GM21717 (cell line): ENCODE measurements at regions not wholly inside any gene's neighbourhood (a gene's known extent, or its start where the extent isn't known, plus 50 kb on each side); places are given as distances from the start of the nearest gene placed in this dataset.

Experiments
- ATAC-seq: cut with Tn5 transposase; IDR thresholded peaks from one replicate; pipeline ENCODE4 v1.9.1; 2021; ENCODE audit warnings: mild to moderate bottlenecking, moderate library complexity; ENCODE audit not compliant: unreplicated experiment

DNA sequence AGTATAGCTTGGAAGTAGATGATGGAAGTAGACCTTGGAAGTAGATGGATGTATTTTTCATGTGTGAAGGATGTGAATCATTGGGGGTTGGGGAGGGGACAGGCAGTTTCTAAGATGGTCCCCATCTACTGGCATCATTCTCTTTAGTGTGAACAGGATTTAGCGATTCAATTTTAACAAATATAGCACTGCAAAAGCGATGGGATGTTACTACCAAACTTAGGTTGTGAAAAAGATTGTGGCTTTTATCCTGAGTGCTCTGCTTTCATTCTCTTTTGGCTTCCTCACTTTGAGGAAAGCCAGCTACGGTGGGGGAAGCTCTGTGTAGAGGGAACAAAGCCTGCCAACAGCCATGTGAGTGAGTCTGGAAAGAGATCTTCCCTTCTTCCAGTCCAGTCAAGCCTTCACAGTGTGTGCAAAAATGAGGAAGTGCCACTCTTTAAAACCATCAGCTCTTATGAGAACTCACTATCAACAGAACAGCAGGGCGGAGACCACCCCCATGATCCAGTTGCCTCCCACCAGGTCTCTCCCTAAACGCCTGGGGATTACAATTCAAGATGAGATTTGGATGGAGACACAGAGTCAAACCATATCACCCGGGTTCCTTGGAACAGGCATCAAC lies 441.4 kb downstream of the SH3GL2 start:
- no peak for ATAC-seq

DNA sequence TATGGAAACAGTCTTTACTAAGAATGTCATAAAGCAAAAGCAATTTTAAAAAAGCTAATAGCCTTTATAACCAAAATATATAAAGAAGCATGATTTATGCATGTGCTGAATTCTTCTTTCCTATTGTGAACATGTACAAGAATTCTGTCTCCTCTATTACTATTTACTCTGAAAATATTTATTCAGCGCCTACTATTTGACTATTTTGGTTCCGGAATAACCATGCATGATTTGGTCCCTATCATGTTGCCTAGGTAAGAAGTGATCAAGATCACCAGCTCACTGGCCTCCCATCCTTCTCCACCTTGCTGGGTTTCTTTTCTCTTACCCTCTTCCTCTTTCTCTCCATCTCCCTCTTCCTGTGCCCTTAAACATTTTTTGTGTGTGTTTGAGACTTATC lies 443.8 kb downstream of the SH3GL2 start:
- ATAC-seq = no peak

DNA sequence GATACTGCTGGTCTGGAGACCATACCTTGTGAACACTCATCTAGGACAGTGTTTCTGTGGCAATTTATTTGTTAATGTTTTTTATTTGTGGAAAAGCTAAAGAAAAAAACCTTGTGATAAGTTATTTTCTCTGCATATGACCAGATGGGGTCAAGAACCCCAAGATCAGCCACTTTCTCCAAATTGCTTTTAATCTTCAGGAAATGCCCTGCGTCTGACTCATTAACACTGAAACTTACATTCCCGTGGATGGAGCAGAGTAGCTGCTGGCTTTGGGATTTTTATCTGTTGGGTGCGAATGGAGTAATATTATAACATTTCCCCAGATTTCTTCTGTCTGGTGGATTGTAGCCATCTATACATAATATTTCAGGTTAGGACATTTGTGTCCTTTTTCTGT lies 444.5 kb downstream of the SH3GL2 start:
- ATAC-seq = no peak

DNA sequence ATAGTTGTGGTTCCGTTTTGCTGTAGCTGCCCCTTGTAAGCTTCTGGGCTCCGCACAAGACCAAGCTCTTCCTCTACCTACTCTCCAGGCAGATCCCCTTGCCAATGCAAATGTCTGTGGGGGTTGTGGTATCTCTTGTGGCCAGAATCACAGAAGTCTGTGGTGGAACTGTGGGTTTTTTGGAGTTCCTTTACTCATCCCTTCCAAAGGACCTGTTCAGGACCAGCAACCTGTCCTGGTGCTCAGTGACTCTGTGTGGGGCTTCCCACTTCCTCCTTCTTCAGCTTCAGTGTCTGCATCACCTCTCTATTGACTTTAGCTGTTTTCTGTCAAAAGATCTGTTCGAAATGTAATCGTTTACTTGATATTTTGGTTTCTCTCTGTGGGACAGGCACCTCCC lies 441.3 kb upstream of the ADAMTSL1 start:
- ATAC-seq = no peak

DNA sequence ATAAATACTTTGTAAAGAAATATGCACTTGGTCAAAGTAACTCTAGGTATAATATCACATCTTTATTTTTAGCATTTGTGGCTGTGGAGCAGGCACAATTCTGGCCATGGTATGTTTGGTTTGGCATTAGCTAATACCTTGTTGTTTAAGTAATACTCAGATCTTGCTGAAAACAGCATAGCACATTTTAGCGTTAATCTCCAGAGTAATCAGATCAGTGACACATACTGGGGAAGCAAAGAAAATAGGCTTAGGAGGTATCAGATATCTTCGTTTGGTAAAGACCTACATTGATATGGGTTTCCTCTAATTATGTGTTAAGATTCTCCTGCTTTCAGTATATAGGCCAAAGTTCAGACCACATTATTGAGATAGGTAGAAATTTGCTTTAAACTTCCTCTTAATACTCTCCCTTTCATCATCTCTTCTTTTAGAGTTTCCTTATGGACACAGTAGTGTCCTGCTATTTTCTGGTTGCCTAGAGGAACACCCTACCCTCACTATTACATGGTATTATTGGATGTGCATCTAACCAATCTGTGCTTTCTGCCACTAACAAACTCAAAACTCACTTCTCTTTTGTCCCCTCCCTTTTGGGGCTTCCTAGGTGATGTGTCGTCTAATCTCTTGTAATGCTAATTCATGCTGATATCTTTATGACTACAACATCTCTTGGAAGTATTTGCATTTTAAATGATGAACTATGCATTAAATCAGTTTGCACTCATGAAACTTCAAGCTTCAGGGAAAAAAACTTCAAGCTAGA lies 437.3 kb upstream of the ADAMTSL1 start:
- ATAC-seq = no peak

DNA sequence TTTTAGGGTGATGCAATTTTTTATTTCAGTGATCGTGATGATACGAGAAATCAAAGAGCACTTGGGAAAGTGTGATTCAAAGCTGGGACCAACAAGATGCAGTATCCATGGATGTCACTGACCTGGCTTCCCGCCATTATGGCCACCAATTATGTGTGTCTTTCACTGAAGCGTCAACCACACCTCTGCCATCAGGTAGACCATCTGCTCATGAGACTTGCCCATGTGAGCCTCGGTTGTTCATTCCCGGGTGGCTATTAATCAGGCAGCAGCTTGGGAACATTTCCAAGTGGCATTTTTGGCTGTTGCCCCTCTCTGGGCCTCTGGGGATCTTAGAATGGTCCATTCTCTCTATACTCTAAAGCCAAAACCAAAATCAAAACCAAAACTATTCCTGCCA lies 436.0 kb upstream of the ADAMTSL1 start:
- ATAC-seq = no peak

DNA sequence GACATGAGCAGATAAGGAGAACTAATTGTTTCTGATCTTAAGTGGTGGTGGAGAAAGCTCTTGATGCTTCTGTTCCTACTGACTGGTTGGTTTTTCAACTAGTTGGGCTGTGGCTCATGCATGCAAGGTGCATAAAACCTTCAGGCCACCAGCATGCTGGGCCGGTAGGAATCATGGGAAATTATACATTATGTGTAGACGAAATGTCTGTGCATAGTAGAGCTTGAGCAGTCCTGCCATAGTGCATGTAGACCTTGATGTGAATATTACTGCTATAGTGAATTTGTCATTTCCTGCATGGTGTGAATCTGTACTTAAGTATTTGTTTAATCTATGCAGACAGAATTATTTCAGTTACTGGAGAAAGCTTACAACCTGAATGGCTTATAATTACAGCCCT lies 433.6 kb upstream of the ADAMTSL1 start:
- ATAC-seq = no peak

DNA sequence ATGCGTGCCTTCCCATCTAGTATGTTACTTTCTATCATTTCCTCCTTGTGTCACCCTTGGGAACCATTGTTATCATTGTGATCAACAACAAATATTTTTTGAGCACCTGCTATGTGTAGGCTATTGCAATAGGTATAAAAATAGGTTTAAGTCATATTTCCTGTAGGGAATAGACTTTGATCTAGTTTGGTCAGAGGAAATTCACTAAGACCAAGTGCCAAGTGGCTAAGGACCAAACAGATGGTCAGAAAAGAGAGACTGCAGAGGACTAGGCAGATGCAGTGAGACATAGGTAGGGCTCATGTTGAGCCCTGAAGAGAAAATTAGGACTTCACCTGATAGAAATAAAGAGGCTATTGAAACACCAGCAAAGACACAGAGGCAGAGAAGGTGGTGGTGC lies 430.0 kb upstream of the ADAMTSL1 start:
- no peak for ATAC-seq

DNA sequence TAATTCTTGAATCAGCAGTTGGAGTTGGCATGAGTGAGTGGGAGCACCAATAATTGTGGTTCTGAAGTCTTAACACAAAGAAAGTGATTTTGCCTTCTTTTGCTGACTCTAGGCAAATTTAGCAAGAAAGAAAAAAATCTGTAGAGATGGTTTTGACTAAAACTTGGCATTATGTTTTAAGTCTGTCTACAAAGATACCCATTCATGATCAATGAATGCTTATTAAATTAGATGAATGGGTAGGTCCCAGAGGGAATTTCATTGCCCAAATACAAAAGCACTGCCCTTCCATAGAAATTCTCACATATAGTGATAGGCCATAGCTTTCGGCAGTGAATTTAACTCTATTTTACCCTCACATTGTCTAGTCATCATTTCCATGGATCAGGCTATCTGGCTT lies 428.6 kb upstream of the ADAMTSL1 start:
- no peak for ATAC-seq

DNA sequence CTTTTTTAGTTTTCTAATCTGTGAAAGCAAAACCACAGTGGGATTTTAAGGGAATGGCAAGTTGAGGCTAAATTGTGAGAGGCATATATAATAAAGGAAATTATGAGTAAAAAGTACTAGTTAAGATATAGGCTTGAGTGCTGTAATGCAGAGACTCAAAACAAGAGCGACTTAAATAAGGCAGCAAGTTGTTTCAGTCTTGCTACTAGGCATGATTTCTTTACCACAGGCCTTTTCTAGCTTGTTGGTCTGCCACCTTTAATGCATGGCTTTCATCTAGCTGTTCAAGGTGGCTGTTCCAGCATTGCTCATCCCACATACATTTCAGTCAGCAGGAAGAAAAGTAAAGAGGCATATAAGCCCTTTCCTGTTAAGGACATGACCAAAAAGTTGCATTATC lies 427.9 kb upstream of the ADAMTSL1 start:
- no peak for ATAC-seq

DNA sequence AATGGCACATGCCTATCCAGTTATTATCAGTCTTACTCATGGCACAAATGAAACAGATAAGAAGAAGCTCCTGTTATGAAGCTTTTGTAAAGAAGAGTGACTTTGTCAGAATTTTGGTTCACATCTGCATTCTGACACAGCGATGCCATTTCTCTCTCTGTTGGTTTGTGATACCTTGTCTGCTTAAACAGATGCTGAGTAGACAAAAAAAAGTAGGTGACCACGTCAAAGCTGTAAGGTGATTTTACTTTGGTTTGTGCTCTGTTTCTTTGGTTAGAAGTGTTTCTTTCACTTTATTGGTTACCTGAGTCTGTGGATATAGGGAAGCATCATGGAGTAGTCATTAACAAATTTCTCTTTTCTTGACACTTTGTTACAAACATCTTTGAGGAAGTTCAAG lies 422.3 kb upstream of the ADAMTSL1 start:
- ATAC-seq = no peak

DNA sequence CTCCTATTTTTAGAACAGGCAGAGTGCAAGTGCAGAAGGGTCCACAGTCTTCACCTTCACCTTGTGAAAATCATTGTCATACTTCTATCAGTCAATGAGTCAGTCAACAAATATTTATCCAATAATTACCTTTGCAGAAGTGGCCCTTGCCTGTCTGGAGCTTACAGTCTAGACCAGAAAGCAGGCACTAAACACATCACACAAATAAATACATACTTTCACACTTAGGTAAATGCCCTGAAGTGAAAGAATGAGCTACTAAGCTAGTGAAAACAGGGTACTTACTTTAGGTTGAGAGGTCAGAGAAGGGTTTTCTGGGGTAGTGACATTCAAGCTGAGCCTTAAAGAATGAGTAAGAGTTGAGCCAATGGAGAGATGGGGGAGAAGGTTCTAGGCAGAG lies 421.9 kb upstream of the ADAMTSL1 start:
- ATAC-seq = no peak

DNA sequence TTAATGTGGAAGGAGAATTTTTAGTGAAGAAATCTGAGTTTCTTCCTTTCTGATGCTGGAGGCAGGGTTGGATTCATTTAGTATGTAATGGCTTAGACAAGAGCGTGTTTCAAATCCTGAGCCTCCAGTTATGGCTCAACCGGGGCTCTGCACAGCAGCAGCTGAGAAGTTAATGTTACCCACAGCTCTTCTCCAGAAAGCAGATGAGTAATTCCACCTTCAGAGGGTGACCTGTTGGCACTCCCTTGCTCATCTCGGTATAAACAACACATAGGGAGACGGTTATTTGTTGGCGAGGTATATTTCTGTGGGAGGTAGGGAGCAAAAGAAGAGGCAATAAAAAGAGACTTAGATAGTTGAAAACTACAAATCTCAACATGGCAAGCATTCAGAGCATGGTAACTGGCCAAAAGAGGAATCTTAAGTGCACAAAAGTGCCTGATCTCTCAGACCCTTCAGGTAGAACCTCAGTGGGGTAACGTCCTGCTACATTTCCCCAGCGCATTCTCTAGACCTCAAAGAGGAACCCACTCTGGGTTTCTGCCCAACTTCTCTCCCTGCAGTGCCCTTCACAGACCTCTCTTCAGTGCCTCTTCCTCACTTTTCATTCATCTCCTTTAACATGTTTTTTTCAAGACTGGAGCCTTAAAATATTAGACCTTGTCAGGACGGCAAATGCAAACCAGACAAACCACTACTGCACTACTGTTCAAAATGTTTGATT lies 417.5 kb upstream of the ADAMTSL1 start:
- ATAC-seq = no peak

DNA sequence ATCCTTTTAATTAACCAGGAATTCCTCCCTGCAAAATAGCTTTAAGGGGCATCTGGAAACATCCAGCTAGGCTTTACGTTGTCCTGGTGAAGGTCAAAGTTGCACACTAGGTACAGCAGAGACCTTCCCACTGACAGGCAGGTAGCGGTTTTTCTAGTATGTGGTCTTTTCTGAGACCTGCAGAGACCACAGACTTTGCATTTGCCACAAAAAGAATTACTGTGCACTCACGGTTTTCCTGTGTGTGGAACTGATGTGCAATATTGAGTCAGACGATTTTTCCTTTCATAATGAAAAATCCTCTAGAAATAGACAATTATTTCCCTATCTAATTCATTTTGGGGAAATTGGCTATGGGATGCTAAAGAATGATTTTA lies 417.0 kb upstream of the ADAMTSL1 start:
- peak; percentile 96 for ATAC-seq

DNA sequence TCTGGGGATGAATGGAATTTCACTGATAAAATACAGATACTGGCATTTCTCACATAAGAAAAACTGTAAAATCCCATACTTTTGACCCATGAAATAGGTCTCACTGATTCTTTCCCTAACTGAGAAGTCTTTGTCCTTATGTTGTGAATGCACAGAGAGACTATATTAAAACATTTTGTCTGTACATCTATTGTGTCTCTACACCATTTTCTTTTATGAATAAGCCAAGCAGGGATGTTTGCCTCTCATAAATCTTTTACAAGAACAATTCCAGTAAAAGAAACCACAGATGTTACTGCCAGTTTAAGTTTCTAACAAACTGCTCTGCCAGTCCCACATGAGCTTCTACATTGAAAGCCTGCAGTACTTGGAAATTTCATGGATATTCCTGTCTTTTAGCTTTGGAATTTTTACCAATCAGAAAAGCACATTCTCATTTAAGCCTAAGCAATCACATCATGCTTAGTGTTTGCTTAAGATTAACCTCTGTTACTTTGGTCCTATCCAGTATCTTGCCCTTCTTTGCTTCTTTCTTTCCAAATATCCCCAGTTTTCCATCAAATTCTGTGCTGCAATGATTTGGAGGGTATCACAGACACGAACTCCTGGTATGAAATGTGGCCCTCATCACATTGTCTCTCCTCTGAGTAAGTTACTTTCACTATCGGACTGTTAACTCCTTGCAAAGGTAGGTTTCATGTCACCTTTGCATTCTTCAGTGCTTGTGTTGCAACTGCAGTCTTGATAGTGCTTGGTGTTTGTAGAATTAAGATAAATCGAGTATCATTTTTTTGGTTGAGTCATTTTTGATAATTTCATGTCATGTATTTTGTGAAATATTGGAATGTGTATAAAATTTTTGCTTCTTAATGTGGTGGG lies 415.1 kb upstream of the ADAMTSL1 start:
- ATAC-seq = no peak

DNA sequence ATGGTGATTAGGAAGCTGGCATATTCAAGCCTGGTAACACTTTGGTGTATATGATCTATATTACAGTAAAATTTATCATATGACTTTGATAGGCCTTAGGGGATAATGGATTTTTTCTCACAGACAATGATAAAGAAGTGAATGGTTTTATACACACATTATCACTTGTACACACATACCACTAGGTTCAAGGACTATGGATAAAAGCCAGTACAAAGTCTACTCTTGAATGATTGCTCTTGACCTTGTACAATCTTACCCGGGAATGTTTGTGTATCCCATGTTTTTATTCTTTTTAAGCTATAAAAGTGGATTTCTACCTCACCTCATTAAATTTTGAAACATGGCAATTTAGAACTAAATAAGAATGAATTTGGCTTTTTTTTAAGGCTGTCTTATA lies 414.5 kb upstream of the ADAMTSL1 start:
- no peak for ATAC-seq

DNA sequence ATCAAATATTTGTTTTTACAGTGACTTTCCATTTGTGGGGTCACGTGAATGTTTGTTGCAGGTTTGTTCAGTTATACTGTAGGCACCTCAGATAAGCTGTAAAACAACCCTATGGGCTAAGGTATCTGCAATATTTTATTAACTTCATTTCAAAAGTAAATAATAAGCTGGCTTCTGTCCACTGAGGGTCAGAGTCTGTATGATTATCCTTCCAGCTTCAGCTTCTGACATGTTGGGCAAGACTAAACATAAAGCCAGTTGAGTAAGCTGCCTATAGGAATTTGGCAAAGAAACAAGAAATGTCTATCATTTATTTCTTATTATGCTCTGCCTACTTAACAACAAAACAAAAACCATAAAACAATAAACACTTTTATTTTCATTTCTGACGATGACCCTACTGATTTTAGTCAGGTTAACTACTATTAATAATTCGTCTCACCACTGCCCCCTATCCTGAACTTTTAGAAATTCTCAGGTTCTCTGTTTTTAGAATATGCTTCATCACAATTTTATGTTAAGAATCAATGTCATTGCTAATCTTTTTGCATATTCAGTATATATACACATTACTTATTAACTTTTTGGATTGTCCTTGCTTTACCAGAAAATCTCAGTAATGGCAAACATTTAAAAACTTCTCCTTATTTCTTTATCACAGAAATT lies 413.6 kb upstream of the ADAMTSL1 start:
- ATAC-seq = no peak

DNA sequence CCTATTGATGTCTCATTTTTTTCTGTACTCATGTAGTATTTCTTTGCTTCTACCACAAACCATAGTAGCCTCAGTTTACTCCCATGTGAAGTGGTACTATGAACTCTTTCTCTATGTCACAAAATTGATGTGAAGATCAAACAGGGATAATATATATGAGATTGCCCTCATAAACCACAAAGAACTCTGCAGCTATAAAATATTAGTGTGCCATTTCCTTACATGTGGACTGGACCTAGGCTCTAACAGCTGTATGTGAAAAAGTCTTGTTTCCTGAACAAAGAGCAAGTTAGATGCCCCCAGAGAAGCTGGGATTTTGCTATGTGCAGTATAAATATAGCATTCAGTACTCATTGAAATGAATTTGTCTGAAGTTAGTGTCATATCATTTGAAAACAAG lies 412.6 kb upstream of the ADAMTSL1 start:
- ATAC-seq = no peak

DNA sequence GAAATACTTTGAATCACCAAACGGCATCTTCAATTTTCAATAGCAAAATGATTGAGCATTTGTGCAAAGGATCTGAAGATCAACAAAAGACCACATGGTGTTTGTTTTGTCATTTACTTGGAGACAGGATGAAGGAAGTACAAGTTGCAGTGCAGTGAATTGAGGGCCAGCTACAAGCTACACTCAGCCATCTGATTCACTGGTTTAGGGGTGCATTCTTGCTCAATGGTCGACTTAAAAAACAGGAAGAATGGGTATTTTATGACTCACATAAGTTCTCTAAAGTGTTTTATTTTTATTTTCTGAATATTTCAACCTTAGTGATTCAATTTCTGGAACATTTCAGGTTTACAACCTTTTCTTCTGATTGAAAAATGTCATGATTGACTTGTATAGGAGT lies 412.1 kb upstream of the ADAMTSL1 start:
- ATAC-seq = no peak

DNA sequence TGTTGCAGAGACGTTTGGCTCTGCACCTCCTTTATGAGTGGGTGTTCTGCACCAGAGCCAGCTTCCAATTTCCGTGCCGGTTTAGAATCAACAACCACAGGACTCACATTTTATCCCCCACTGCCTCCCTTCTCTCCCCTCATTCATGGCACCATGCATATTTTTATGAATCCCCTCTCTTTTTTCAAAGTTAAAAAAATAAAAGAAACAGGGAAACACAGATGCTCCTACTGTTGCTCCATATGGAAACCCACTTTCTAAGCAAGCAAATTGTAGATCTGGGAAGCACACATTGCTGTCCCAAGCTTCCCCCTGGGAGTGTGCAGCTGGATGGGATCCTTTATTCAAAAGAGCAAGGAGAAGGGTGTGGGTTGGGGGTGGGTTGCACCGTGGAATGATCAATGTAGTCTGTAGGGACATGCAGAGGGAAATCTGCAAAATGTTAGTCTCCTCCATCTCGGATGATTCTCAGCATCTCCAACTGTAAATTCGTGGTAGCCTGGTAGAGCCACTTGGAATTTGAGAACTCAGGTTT lies 410.0 kb upstream of the ADAMTSL1 start:
- no peak for ATAC-seq
